ENCODE measurements at regions not wholly inside any gene's neighbourhood (a gene's known extent, or its start where the extent isn't known, plus 50 kb on each side); places are given as distances from the start of the nearest gene placed in this dataset.

DNA sequence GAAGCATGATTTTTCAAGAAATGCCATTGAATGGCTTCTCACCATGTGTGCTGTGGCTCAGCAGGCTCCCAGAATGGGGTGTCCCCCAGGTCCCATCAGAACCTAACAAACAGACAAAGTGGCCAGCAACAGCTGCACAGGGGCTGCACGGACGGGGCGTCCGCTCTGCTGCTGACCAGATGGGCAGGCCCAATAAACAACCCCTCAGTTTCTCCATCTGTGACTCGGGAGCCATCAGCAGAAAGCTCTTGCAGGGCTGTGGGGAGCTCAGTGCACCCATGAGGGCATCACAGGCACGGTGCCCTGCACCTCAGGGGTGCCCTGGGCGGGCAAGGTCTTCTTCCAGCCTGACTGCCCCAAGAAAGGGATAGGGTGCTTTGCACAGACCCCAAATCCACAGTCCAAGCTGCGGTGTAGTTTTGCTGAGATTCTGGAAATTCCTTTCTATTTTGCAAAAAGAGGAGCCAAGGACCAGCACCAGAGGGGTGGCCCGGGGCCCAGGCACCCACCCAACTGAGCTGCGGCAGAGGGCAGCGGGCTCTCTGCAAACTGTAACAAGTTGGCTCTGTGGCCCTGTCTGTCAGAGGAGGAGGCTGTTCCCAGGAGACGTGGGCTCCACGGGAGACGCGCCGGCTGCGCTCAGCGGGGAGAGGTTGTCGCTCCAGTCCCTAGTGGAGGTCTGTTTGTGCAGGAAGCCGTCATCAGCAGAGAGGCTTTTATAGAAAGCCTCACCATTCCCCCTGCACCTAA lies 138.7 kb upstream of the PPP1R26 start:
- H3K36me3 ChIP-seq (ENCODE audit: low read depth, missing control alignments), result no peaks in the 10 kb centered on the region
- 80 to 87% methylated on average over 12 to 20 of the region's 20 CpGs for WGBS, 2 donors
- DNase-seq, result no peak
- TF ChIP-seq POLR2A (IDR thresholded peaks at IDR 0.05) (no peak), CTCF (IDR thresholded peaks at IDR 0.05) (no peak)
- no peaks in the 10 kb centered on the region for H3K27me3 ChIP-seq
- no peaks in the 10 kb centered on the region for H3K4me1 ChIP-seq
- H3K27ac ChIP-seq, result no peak overlapping the region
- H3K9me3 ChIP-seq, result no peaks in the 10 kb centered on the region
- intact Hi-C loops (cut with DNase I; ENCODE audit: low total_unique reads), result loop anchor here (5.0 kb wide), 1 partner anchor 254 kb away; the partner anchor contains the start of gene OLFM1
- no peak overlapping the region for H3K4me3 ChIP-seq

DNA sequence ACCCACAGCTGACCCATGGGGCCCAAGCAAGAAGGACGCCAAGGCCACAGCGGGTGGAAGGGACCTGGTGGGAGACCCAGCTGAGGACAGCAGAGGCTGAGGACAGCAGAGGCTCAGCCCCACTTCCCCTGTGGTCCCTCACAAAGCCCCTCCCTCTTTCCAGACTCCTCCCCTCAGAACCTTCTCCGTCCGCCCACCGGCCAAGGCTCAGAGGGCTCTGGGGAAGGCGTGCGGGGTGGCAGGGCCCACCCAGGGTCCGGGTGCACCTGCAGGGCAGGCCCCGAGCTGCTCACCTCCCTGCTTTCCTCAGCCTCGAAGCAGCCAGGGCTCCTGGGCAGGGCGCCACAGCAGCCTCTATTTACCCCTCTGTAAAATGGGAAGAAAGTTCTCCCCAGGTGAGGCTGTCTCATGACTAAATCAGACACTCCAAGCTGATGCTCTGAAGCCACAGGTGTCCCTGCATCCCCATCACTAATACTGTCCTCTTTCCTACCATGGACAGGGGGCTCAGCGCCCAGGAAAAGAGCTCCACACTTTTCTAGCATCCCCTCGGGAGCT lies 137.9 kb upstream of the PPP1R26 start:
- TF ChIP-seq POLR2A (IDR thresholded peaks at IDR 0.05) (no peak), CTCF (IDR thresholded peaks at IDR 0.05) (no peak)
- Histone ChIP-seq H3K4me3 (no peak overlapping the region), H3K36me3 (ENCODE audit: low read depth, missing control alignments) (no peaks in the 10 kb centered on the region), H3K4me1 (no peaks in the 10 kb centered on the region), H3K9me3 (no peaks in the 10 kb centered on the region), H3K27ac (no peak overlapping the region), H3K27me3 (no peaks in the 10 kb centered on the region)
- no peak for DNase-seq
- intact Hi-C loops (cut with DNase I; ENCODE audit: low total_unique reads), result loop anchor here (5.0 kb wide), 1 partner anchor 254 kb away; the partner anchor contains the start of gene OLFM1
- 75 to 86% methylated on average over 2 to 13 of the region's 13 CpGs for WGBS, 2 donors

- TF ChIP-seq POLR2A (IDR thresholded peaks at IDR 0.05) (no peak), CTCF (IDR thresholded peaks at IDR 0.05) (no peak)
- no peak for DNase-seq
- no peaks in the 10 kb centered on the region for H3K4me1 ChIP-seq
- no peaks in the 10 kb centered on the region for H3K9me3 ChIP-seq
- H3K4me3 ChIP-seq, result no peak overlapping the region
- H3K27ac ChIP-seq, result no peak overlapping the region
- no peaks in the 10 kb centered on the region for H3K36me3 ChIP-seq (ENCODE audit: low read depth, missing control alignments)
- no peaks in the 10 kb centered on the region for H3K27me3 ChIP-seq
- WGBS, 2 donors, result 70 to 82% methylated on average over 4 to 23 of the region's 23 CpGs
- intact Hi-C loops (cut with DNase I; ENCODE audit: low total_unique reads), result loop anchor here (5.0 kb wide), 1 partner anchor 255 kb away; the partner anchor contains the start of gene OLFM1
These were observed 137.1 kb upstream of the PPP1R26 start for GRCh38 chr9:135342206-135343130.

DNA sequence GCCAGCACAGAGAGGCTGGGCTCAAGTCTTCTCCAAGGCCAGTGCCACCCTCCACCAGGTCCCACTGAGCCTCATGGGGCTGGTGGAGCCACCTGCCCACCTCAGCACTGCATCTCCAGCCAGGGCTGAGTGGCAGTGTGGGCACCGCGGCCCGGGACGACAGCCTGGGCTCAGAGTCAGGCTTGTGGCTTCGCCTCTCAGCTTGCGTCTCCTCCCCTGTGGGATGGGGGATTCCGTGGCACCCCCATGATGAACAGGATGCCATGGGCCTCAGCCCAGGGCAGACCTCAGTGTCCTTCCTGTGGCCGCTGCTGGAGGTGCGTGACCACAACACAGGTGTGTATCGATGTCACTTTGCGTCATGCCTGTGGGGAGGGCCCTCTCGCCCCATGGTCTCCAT lies 136.4 kb upstream of the PPP1R26 start:
- no peaks in the 10 kb centered on the region for H3K36me3 ChIP-seq (ENCODE audit: low read depth, missing control alignments)
- no peak overlapping the region for H3K27ac ChIP-seq
- DNase-seq, result no peak
- H3K4me1 ChIP-seq, result no peaks in the 10 kb centered on the region
- H3K9me3 ChIP-seq, result no peaks in the 10 kb centered on the region
- no peaks in the 10 kb centered on the region for H3K27me3 ChIP-seq
- no peak overlapping the region for H3K4me3 ChIP-seq
- intact Hi-C loops (cut with DNase I; ENCODE audit: low total_unique reads), result loop anchor here (5.0 kb wide), 1 partner anchor 256 kb away; the partner anchor contains the start of gene OLFM1
- TF ChIP-seq CTCF (IDR thresholded peaks at IDR 0.05) (no peak), POLR2A (IDR thresholded peaks at IDR 0.05) (no peak)
- 88 to 100% methylated on average over 7 to 12 of the region's 12 CpGs for WGBS, 2 donors
